ENCODE measurements at regions not wholly inside any gene's neighbourhood (a gene's known extent, or its start where the extent isn't known, plus 50 kb on each side); places are given as distances from the start of the nearest gene placed in this dataset.

GRCh38 chr5:99239826-99240360 lies 311.1 kb upstream of the CHD1 start:
- Histone ChIP-seq H3K27me3 (ENCODE audit: insufficient read depth) (no peaks in the 10 kb centered on the region), H3K4me2 (no peak overlapping the region), H3K27ac (ENCODE audit: low read depth in 2 of 2, low read length in 1 of 2) (no peak overlapping the region), H3K9me2 (no peaks in the 10 kb centered on the region), H3K9me3 (no peaks in the 10 kb centered on the region), H3F3A (replicated peaks; ENCODE audit: insufficient read depth) (no peaks in the 10 kb centered on the region), H3K79me2 (ENCODE audit: insufficient read depth) (no peaks in the 10 kb centered on the region), H3K36me3 (replicated peaks in 1 of 2; ENCODE audit: control insufficient read depth in 1 of 2, insufficient read depth in 2 of 2, low read length in 1 of 2) (no peaks in the 10 kb centered on the region), H3K9ac (no peak overlapping the region), H3K4me1 (ENCODE audit: control insufficient read depth in 1 of 2, insufficient read depth in 2 of 2, low read depth in 1 of 2, low read length in 1 of 2) (no peaks in the 10 kb centered on the region), H4K20me1 (ENCODE audit: insufficient read depth) (no peaks in the 10 kb centered on the region), H2AFZ (ENCODE audit: low read depth) (no peak overlapping the region), H3K4me3 (ENCODE audit: low read depth in 2 of 2, low read length in 1 of 2) (no peak overlapping the region)
- ChIA-PET POLR2A (no interaction called here), CTCF (no interaction called here)
- WGBS (ENCODE audit: low lambda C conversion rate), result 12% methylated on average over 3 of the region's 3 CpGs
- no peak for DNase-seq
- no peak for TF ChIP-seq NFIC (IDR thresholded peaks at IDR 0.05; ENCODE audit: borderline replicate concordance)

DNA sequence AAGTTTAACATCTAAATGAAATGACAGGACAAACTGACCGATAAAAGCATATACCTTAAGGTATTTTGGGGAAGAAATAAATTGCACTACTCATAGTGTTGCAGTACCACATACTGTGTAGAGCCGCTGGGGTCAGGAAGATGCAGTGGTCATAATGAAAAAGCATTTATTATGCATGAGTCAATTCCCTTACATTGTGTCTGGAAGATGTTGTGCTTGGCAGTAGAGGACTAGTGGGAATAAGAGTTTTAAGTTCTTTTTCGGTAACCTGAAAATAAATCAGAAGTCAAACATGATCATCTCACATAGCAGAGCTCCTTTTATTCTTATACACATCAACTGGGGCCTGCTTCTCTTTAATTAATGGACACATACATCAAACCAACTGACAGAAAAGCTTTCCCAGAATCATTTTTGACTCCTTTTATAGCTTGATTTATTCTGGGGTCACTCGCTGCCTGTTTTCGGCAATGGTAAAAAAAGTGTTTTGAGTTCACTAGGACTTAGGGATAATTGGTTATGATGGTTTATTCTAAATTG lies 262.5 kb upstream of the CHD1 start:
- Histone ChIP-seq H3F3A (replicated peaks; ENCODE audit: insufficient read depth) (no peaks in the 10 kb centered on the region), H3K4me3 (ENCODE audit: low read depth in 2 of 2, low read length in 1 of 2) (no peak overlapping the region), H3K27ac (ENCODE audit: low read depth in 2 of 2, low read length in 1 of 2) (no peak overlapping the region), H3K79me2 (ENCODE audit: insufficient read depth) (no peaks in the 10 kb centered on the region), H3K9ac (no peak overlapping the region), H3K27me3 (ENCODE audit: insufficient read depth) (no peaks in the 10 kb centered on the region), H3K9me2 (no peaks in the 10 kb centered on the region), H3K36me3 (replicated peaks in 1 of 2; ENCODE audit: control insufficient read depth in 1 of 2, insufficient read depth in 2 of 2, low read length in 1 of 2) (no peaks in the 10 kb centered on the region), H2AFZ (ENCODE audit: low read depth) (no peak overlapping the region), H3K4me2 (no peak overlapping the region), H4K20me1 (ENCODE audit: insufficient read depth) (no peaks in the 10 kb centered on the region), H3K9me3 (no peaks in the 10 kb centered on the region), H3K4me1 (ENCODE audit: control insufficient read depth in 1 of 2, insufficient read depth in 2 of 2, low read depth in 1 of 2, low read length in 1 of 2) (no peaks in the 10 kb centered on the region)
- ChIA-PET POLR2A (no interaction called here), CTCF (no interaction called here)
- DNase-seq, result no peak
- TF ChIP-seq RFX5 (IDR thresholded peaks at IDR 0.05; ENCODE audit: low read length) (no peak), TAF1 (IDR thresholded peaks at IDR 0.05; ENCODE audit: borderline replicate concordance, low read depth, low read length) (no peak), EZH2phosphoT487 (IDR thresholded peaks at IDR 0.05; ENCODE audit: borderline replicate concordance, low read depth) (no peak), NRF1 (IDR thresholded peaks at IDR 0.05; ENCODE audit: low read depth, low read length) (no peak), SMC3 (IDR thresholded peaks at IDR 0.05; ENCODE audit: low read depth, low read length) (no peak), RAD21 (IDR thresholded peaks at IDR 0.05; ENCODE audit: low read length) (no peak)
- TF ChIP-seq, protein P1, sequence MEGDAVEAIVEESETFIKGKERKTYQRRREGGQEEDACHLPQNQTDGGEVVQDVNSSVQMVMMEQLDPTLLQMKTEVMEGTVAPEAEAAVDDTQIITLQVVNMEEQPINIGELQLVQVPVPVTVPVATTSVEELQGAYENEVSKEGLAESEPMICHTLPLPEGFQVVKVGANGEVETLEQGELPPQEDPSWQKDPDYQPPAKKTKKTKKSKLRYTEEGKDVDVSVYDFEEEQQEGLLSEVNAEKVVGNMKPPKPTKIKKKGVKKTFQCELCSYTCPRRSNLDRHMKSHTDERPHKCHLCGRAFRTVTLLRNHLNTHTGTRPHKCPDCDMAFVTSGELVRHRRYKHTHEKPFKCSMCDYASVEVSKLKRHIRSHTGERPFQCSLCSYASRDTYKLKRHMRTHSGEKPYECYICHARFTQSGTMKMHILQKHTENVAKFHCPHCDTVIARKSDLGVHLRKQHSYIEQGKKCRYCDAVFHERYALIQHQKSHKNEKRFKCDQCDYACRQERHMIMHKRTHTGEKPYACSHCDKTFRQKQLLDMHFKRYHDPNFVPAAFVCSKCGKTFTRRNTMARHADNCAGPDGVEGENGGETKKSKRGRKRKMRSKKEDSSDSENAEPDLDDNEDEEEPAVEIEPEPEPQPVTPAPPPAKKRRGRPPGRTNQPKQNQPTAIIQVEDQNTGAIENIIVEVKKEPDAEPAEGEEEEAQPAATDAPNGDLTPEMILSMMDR (IDR thresholded peaks at IDR 0.05), result no peak
- TF ChIP-seq, protein P2, sequence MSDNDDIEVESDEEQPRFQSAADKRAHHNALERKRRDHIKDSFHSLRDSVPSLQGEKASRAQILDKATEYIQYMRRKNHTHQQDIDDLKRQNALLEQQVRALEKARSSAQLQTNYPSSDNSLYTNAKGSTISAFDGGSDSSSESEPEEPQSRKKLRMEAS (IDR thresholded peaks at IDR 0.05; ENCODE audit: low read depth), result no peak
- 36% methylated on average over 5 of the region's 5 CpGs for WGBS (ENCODE audit: low lambda C conversion rate)

- no peak for TF ChIP-seq YY1 (IDR thresholded peaks at IDR 0.05; ENCODE audit: low read depth)
- TF ChIP-seq RAD21 (IDR thresholded peaks at IDR 0.05; ENCODE audit: low read length), result no peak
- no peak for TF ChIP-seq ELF1 (IDR thresholded peaks at IDR 0.05)
- TF ChIP-seq POLR2AphosphoS5 (IDR thresholded peaks at IDR 0.05; ENCODE audit: low read depth, low read length), result no peak
- no peak for TF ChIP-seq USF1 (IDR thresholded peaks at IDR 0.05; ENCODE audit: borderline replicate concordance, low read depth)
- no peak for TF ChIP-seq RCOR1 (IDR thresholded peaks at IDR 0.05; ENCODE audit: low read length)
- no peak for TF ChIP-seq CHD2 (IDR thresholded peaks at IDR 0.05; ENCODE audit: low read length, partially characterized antibody)
- TF ChIP-seq GATA2 (CRISPR knock-in tag; IDR thresholded peaks at IDR 0.05), result no peak
- Histone ChIP-seq H2AFZ (ENCODE audit: low read depth) (no peak overlapping the region), H3K27ac (ENCODE audit: low read depth in 2 of 2, low read length in 1 of 2) (no peak overlapping the region), H3K9me2 (no peaks in the 10 kb centered on the region), H3K27me3 (ENCODE audit: insufficient read depth) (no peaks in the 10 kb centered on the region), H3F3A (replicated peaks; ENCODE audit: insufficient read depth) (no peaks in the 10 kb centered on the region), H4K20me1 (ENCODE audit: insufficient read depth) (no peaks in the 10 kb centered on the region), H3K79me2 (ENCODE audit: insufficient read depth) (no peaks in the 10 kb centered on the region), H3K4me2 (no peak overlapping the region), H3K36me3 (replicated peaks in 1 of 2; ENCODE audit: control insufficient read depth in 1 of 2, insufficient read depth in 2 of 2, low read length in 1 of 2) (no peaks in the 10 kb centered on the region), H3K4me3 (ENCODE audit: low read depth in 2 of 2, low read length in 1 of 2) (no peak overlapping the region), H3K9me3 (no peaks in the 10 kb centered on the region), H3K9ac (no peak overlapping the region), H3K4me1 (ENCODE audit: control insufficient read depth in 1 of 2, insufficient read depth in 2 of 2, low read depth in 1 of 2, low read length in 1 of 2) (no peaks in the 10 kb centered on the region)
- no peak for DNase-seq
- CTCF ChIA-PET, result no interaction called here
- POLR2A ChIA-PET, result no interaction called here
- WGBS (ENCODE audit: low lambda C conversion rate), result 0% methylated on average over 2 of the region's 2 CpGs
Measured at GRCh38 chr5:99187611-99188010, 258.8 kb upstream of the CHD1 start.

Data from SK-N-SH (cell line).